C4-2B (cell line): ENCODE measurements at regions not wholly inside any gene's neighbourhood (a gene's known extent, or its start where the extent isn't known, plus 50 kb on each side); places are given as distances from the start of the nearest gene placed in this dataset.

Source experiments
- ZFX ChIP-seq: fragments of 450-650 bp; IDR thresholded peaks from 2 replicates; pipeline ENCODE4 v1.6.1; 2017
- TF ChIP-seq, protein P1 (sequence below): fragments of 450-650 bp; conservative IDR thresholded peaks from 2 replicates; pipeline ENCODE4 v1.5.1; 2017; ENCODE audit warnings: mild to moderate bottlenecking

DNA sequence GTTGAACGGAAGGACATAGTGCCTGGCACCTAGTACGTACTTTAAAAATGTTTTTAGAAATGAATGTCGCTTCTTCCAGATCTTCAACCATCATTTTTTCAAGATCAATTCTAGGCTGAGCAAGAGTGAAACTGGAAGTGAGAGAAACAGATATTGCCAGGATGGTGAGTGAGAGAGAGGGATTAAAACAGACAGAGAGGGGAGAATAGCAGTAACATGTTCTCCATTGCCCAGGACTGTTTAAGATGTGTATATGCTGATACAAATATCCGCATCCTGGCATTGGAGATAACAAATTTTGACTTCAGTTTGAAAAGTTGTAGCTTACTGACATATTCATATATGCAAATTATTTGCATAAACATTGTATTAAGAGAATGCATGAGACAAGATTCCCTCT is 1156.1 kb downstream of the TBL1XR1 start:
- TF ChIP-seq, protein P1, sequence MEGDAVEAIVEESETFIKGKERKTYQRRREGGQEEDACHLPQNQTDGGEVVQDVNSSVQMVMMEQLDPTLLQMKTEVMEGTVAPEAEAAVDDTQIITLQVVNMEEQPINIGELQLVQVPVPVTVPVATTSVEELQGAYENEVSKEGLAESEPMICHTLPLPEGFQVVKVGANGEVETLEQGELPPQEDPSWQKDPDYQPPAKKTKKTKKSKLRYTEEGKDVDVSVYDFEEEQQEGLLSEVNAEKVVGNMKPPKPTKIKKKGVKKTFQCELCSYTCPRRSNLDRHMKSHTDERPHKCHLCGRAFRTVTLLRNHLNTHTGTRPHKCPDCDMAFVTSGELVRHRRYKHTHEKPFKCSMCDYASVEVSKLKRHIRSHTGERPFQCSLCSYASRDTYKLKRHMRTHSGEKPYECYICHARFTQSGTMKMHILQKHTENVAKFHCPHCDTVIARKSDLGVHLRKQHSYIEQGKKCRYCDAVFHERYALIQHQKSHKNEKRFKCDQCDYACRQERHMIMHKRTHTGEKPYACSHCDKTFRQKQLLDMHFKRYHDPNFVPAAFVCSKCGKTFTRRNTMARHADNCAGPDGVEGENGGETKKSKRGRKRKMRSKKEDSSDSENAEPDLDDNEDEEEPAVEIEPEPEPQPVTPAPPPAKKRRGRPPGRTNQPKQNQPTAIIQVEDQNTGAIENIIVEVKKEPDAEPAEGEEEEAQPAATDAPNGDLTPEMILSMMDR, result no peak
- TF ChIP-seq ZFX, result no peak
